GM23248 (cell line): ENCODE measurements at regions not wholly inside any gene's neighbourhood (a gene's known extent, or its start where the extent isn't known, plus 50 kb on each side); places are given as distances from the start of the nearest gene placed in this dataset.

ENCODE experiments used
- EZH2 ChIP-seq: fragments of 200-600 bp; sonication (generic); IDR thresholded peaks from 2 replicates; pipeline ENCODE4 v1.6.1; 2018; ENCODE audit warnings: antibody characterized with exemption, mild to moderate bottlenecking; ENCODE audit not compliant: insufficient read depth, poor library complexity, severe bottlenecking
- EZH2phosphoT487 ChIP-seq: fragments of 200-600 bp; sonication (generic); IDR thresholded peaks from 2 replicates; pipeline ENCODE4 v1.6.1; 2018; ENCODE audit warnings: antibody characterized with exemption, moderate library complexity, mild to moderate bottlenecking, low read depth; ENCODE audit not compliant: insufficient read depth

DNA sequence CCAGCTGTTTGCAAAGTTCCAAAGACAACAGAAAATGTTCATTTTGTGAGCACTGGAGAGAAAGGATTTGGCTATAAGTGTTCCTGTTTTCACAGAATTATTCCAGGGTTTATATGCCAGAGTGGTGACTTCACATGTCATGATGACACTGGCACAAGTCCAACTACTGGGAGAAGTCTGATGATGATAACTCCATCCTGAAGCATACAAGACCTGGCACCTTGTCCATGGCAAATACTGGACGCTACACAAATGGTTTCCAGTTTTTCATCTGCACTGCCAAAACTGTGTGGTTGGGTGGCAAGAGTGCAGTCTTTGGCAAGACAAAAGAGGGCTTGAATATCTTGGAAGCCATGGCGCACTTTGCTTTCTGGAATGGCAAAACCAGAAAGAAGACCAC lies 385.0 kb downstream of the CDH11 start:
- TF ChIP-seq EZH2 (no peak), EZH2phosphoT487 (no peak)
